Hepatocyte (in vitro differentiated cells): ENCODE measurements at regions not wholly inside any gene's neighbourhood (a gene's known extent, or its start where the extent isn't known, plus 50 kb on each side); places are given as distances from the start of the nearest gene placed in this dataset.
"Not testable (repeated sequence)": the region's sequence is repeated elsewhere in the genome, so short reads cannot be mapped to it uniquely, and the experiment has no call there.

ENCODE experiments used
- CTCF ChIP-seq: fragments of 200-600 bp; sonication (generic); IDR thresholded peaks from 2 replicates; pipeline ENCODE4 v1.5.1; 2016; ENCODE audit warnings: antibody characterized with exemption, mild to moderate bottlenecking; ENCODE audit not compliant: poor library complexity
- EZH2 ChIP-seq: fragments of 200-600 bp; sonication (generic); IDR thresholded peaks from 2 replicates; pipeline ENCODE4 v1.6.1; 2016; ENCODE audit warnings: antibody characterized with exemption, mild to moderate bottlenecking, borderline replicate concordance

- not testable (repeated sequence) for TF ChIP-seq CTCF, EZH2
Measured at GRCh38 chr11:44396746-44397145, 86.8 kb upstream of the ALX4 start.
